Kidney (tissue), 13 donors: ENCODE measurements at regions not wholly inside any gene's neighbourhood (a gene's known extent, or its start where the extent isn't known, plus 50 kb on each side); places are given as distances from the start of the nearest gene placed in this dataset.

Source experiments
- DNase-seq, 5 donors: peaks; one replicate each; pipeline ENCODE4 v3.0.0-alpha.2; 2013 to 2020
- FAIRE-seq: peaks from 2 replicates; lab custom pipeline; 2012; peaks lifted over from hg19 to GRCh38; lab: Jason Lieb, UNC
- H3K27ac ChIP-seq, 2 donors: one replicate each; pipeline ENCODE4 v1.7.0; 2013; ENCODE audit warnings: low read depth in 2 of 2, low read length in 2 of 2, inconsistent platforms in 1 of 2
- H3K27me3 ChIP-seq: one replicate; pipeline ENCODE4 v1.7.1; 2013; ENCODE audit warnings: low read length, inconsistent platforms; ENCODE audit not compliant: control insufficient read depth, insufficient read depth
- H3K36me3 ChIP-seq, 3 donors: one replicate each; pipeline versions ENCODE4 v1.7.0 to v1.7.1; 2013; ENCODE audit warnings: low read length in 3 of 3, control low read depth in 1 of 3, inconsistent platforms in 1 of 3; ENCODE audit not compliant: insufficient read depth in 3 of 3, control insufficient read depth in 2 of 3
- H3K4me1 ChIP-seq, 3 donors: one replicate each; pipeline versions ENCODE4 v1.7.0 to v1.7.1; 2013; ENCODE audit warnings: low read length in 3 of 3, inconsistent platforms in 1 of 3, low read depth in 1 of 3; ENCODE audit not compliant: control insufficient read depth in 2 of 3, insufficient read depth in 2 of 3
- H3K4me3 ChIP-seq, 3 donors: one replicate each; pipeline versions ENCODE4 v1.7.0 to v1.8.1; 2013; ENCODE audit warnings: low read length in 3 of 3, control low read depth in 1 of 3, inconsistent platforms in 1 of 3
- H3K9ac ChIP-seq, 3 donors: one replicate each; pipeline versions ENCODE4 v1.7.0 to v1.7.1; 2013; ENCODE audit warnings: low read length in 3 of 3, control low read depth in 1 of 3, inconsistent platforms in 1 of 3
- H3K9me3 ChIP-seq, 3 donors: one replicate each; pipeline versions ENCODE4 v1.7.0 to v1.7.1; 2013; ENCODE audit warnings: low read length in 3 of 3, control low read depth in 1 of 3, inconsistent platforms in 1 of 3; ENCODE audit not compliant: control insufficient read depth in 2 of 3, insufficient read depth in 1 of 3
- intact Hi-C: fragments of 100-400 bp; cut with DNase I; formaldehyde crosslinking; loops from one replicate; pipeline ENCODE4 v1.11.1; 2022
- TF ChIP-seq, protein P1 (sequence below): IDR thresholded peaks from 3 replicates; pipeline ENCODE4 v1.5.1; 2012; ENCODE audit warnings: mild to moderate bottlenecking, moderate library complexity, borderline replicate concordance; ENCODE audit not compliant: insufficient read depth; ENCODE audit errors: extremely low read depth
- donor health status: control.
- donor health status: control.
- donor health status: control.
- donor health status: control.
- donor health status: control.
- donor health status: DM: yes; HTN: yes; CAD: no.
- donor health status: Normal renal cell carcinoma (clear cell type).

DNA sequence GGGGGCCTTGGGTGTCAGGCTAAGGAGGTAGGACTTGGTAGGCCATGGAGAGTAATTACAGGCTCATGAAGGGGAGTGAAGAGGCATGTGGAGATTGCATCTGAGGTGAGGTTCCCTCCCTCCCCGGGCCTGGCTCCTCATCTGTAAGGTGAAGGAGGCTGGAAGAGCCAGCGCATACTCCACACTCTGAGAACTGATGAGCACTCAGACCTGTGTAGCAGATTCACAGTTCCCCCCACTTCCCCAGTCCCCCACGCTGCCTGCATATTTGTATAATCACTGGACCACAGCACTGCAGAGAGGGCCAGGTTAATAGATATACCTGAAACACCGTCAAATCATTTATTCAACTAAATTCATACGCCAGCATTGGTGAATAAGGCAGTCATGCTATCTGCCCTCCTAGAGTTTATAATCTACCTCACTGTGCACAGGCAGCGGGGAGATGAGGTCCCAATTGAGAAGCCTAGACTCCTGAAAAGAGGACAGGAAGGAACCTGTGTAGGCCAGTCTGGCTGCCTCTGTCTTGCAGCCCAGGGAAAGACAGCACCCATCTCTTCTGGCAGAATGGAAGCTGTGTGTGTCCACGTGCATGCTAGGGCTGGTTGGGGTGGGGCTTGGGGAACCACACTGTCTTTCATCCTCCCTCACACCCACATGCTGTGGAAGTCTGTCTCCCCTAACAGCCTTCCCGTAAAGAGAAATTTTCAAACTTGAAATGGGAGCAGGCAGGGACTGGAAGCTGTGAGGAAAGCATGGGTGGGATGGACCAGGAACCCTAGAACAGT lies 110.6 kb upstream of the ATP1A1 start:
- Histone ChIP-seq H3K9me3 (no peaks in the 10 kb centered on the region), H3K27me3 (no peaks in the 10 kb centered on the region), H3K4me3 (no peak overlapping the region), H3K36me3 (no peaks in the 10 kb centered on the region), H3K9ac (no peak overlapping the region), H3K4me1 (peaks cover 0 to 2% (median 0%) of the 10 kb centered on the region in 3 donors), H3K27ac (no peak overlapping the region)
- intact Hi-C loops: no loop called here
- FAIRE-seq (no peak), DNase-seq (no peak)
- TF ChIP-seq, protein P1, sequence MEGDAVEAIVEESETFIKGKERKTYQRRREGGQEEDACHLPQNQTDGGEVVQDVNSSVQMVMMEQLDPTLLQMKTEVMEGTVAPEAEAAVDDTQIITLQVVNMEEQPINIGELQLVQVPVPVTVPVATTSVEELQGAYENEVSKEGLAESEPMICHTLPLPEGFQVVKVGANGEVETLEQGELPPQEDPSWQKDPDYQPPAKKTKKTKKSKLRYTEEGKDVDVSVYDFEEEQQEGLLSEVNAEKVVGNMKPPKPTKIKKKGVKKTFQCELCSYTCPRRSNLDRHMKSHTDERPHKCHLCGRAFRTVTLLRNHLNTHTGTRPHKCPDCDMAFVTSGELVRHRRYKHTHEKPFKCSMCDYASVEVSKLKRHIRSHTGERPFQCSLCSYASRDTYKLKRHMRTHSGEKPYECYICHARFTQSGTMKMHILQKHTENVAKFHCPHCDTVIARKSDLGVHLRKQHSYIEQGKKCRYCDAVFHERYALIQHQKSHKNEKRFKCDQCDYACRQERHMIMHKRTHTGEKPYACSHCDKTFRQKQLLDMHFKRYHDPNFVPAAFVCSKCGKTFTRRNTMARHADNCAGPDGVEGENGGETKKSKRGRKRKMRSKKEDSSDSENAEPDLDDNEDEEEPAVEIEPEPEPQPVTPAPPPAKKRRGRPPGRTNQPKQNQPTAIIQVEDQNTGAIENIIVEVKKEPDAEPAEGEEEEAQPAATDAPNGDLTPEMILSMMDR: no peak

DNA sequence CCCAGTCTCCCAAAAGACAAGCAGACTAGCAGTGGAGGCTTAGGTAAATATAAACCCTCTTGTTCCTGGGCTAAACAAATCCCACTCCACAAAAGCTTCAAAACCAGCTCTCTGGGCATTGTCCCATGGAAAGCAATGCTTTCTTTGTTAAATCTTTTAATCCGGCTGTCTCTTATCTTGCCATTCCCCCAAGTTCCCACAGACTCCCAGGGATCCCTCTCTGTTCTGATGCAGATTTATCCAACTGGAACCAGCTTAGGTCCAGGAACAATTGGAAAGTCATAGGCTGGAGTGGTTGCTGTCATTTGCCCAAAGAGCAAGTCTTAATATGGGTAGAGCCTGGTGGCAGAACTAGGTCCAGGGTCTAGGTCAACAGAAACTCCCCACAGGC lies 110.1 kb upstream of the ATP1A1 start:
- Histone ChIP-seq H3K9me3 (no peaks in the 10 kb centered on the region), H3K9ac (no peak overlapping the region), H3K36me3 (no peaks in the 10 kb centered on the region), H3K4me1 (peaks cover 0 to 2% (median 0%) of the 10 kb centered on the region in 3 donors), H3K27me3 (no peaks in the 10 kb centered on the region), H3K4me3 (no peak overlapping the region), H3K27ac (no peak overlapping the region)
- TF ChIP-seq, protein P1: no peak
- DNase-seq (no peak), FAIRE-seq (no peak)
- intact Hi-C loops: no loop called here

DNA sequence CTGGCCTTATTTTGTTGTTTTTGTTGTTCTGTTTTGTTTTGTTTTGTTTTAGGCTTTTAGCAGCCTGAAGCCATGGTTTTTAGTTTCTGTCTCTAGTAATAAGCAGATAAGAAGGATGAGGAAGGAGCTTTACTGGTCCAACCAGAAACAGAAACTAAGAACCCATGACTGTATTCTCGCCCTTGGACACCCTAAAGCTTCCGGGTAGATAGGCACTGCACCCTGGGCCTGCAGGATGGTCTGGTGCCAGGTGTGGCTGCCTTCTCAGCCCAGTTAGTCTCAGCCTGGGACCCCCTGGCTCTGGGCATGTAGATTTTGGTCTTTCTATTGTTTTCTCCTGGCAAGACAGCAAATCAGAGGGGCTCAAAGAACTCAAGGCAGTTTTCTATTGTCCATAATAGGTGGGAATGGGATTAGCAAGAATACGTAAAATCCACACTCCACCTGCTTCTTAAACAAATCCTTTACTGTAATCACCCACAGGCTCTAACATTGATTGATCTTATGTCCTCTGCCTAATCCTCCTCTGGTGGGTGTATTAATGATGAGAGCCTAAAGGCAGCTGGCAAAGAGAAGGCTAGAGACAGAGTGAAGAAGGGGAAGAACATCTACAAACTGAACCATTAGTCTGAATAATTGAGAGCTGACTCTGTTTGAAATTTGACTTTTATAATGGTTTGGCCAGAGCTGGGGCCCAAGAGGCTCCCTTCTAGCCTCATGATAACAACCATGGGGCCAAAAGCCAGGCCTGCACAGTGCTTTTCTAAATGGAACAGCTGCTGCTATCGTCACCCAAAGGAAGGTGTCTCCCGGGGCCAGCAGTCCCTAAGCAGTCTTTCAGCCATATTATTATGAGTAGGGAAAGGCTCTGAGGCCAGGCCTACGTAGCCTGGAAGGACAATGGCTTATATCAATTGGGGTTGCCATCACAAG lies 106.8 kb upstream of the ATP1A1 start:
- TF ChIP-seq, protein P1: no peak
- Histone ChIP-seq H3K27me3 (no peaks in the 10 kb centered on the region), H3K9me3 (no peaks in the 10 kb centered on the region), H3K27ac (no peak overlapping the region), H3K36me3 (no peaks in the 10 kb centered on the region), H3K9ac (no peak overlapping the region), H3K4me3 (no peak overlapping the region), H3K4me1 (peaks cover 0 to 2% (median 0%) of the 10 kb centered on the region in 3 donors)
- DNase-seq (no peak), FAIRE-seq (no peak)
- intact Hi-C loops: no loop called here
